CD4-positive, alpha-beta T cell (primary cell): ENCODE measurements at regions not wholly inside any gene's neighbourhood (a gene's known extent, or its start where the extent isn't known, plus 50 kb on each side); places are given as distances from the start of the nearest gene placed in this dataset.
A peak's percentile ranks its signal among the peaks of the same experiment; 100 is the strongest.

Experiments
- ATAC-seq: fragments of 200-7000 bp; cut with Tn5 transposase; one replicate; pipeline ENCODE4 v1.10.0; 2022; ENCODE audit warnings: mild to moderate bottlenecking; ENCODE audit not compliant: poor library complexity
- CTCF ChIA-PET: fragments of 350-600 bp; sonication (Branson Sonifier 250); formaldehyde crosslinking; loops from one replicate; lab custom pipeline; 2021; ENCODE audit warnings: antibody characterized with exemption, inconsistent platforms; lab: Charles Lee
- POLR2A ChIA-PET: fragments of 350-600 bp; sonication (Branson Sonifier 250); formaldehyde crosslinking; loops from one replicate; lab custom pipeline; 2021; ENCODE audit warnings: antibody characterized with exemption, inconsistent platforms; lab: Charles Lee
- DNase-seq, 14 experiments: peaks; one replicate each; pipeline ENCODE4 v3.0.0-alpha.2; 2013 to 2020; ENCODE audit warnings: mixed read lengths in 2 of 14
- H3K27ac ChIP-seq, 2 donors: one replicate each; pipeline versions ENCODE4 v1.5.1 to v1.7.0; 2013; ENCODE audit warnings: low read length in 2 of 2, low read depth in 1 of 2, mild to moderate bottlenecking in 1 of 2
- H3K27me3 ChIP-seq, 2 experiments: 1 replicate in 1 of 2; 2 replicates in 1 of 2; pipeline versions ENCODE4 v1.6.1 to v1.7.0; 2013; ENCODE audit warnings: low read length in 2 of 2, control low read depth in 1 of 2, mild to moderate bottlenecking in 1 of 2, moderate library complexity in 1 of 2; ENCODE audit not compliant: insufficient read depth in 2 of 2, control insufficient read depth in 1 of 2
- H3K36me3 ChIP-seq: one replicate; pipeline ENCODE4 v1.6.1; 2013; ENCODE audit warnings: low read length, control low read depth; ENCODE audit not compliant: insufficient read depth
- H3K4me1 ChIP-seq: one replicate; pipeline ENCODE4 v1.6.1; 2013; ENCODE audit warnings: low read length, control low read depth; ENCODE audit not compliant: insufficient read depth
- H3K4me3 ChIP-seq: one replicate; pipeline ENCODE4 v1.5.1; 2013; ENCODE audit warnings: mild to moderate bottlenecking, low read length, moderate library complexity
- H3K9me3 ChIP-seq, 2 experiments: 1 replicate in 1 of 2; 2 replicates in 1 of 2; pipeline versions ENCODE4 v1.6.1 to v1.7.0; 2013; ENCODE audit warnings: low read length in 2 of 2, mild to moderate bottlenecking in 2 of 2, control low read depth in 1 of 2, moderate library complexity in 1 of 2; ENCODE audit not compliant: control insufficient read depth in 1 of 2, insufficient read depth in 1 of 2
- H3K27ac Mint-ChIP-seq: one replicate; pipeline ENCODE4 v1.8.0; 2020; ENCODE audit warnings: mixed read lengths
- H3K27me3 Mint-ChIP-seq: one replicate; pipeline ENCODE4 v1.8.0; 2021; ENCODE audit warnings: mixed read lengths
- H3K36me3 Mint-ChIP-seq: one replicate; pipeline ENCODE4 v1.8.0; 2021; ENCODE audit warnings: low read depth, mixed read lengths
- H3K4me1 Mint-ChIP-seq: one replicate; pipeline ENCODE4 v1.8.0; 2021; ENCODE audit warnings: low read depth, mixed read lengths
- H3K4me3 Mint-ChIP-seq: one replicate; pipeline ENCODE4 v1.8.0; 2020; ENCODE audit warnings: mild to moderate bottlenecking, mixed read lengths
- H3K9me3 Mint-ChIP-seq: one replicate; pipeline ENCODE4 v1.8.0; 2020; ENCODE audit warnings: mixed read lengths
- CTCF ChIP-seq: fragments of 200-600 bp; IDR thresholded peaks from one replicate; pipeline ENCODE4 v1.8.0; 2022; ENCODE audit warnings: antibody characterized with exemption, mild to moderate bottlenecking
- intact Hi-C, 2 experiments: fragments of 100-400 bp; cut with DNase I in 1 of 2; cut with micrococcal nuclease in 1 of 2; formaldehyde crosslinking; loops; one replicate each; pipeline versions ENCODE4 v1.15.1 to v1.9.0; 2023 to 2025; cut with DNase I, micrococcal nuclease

DNA sequence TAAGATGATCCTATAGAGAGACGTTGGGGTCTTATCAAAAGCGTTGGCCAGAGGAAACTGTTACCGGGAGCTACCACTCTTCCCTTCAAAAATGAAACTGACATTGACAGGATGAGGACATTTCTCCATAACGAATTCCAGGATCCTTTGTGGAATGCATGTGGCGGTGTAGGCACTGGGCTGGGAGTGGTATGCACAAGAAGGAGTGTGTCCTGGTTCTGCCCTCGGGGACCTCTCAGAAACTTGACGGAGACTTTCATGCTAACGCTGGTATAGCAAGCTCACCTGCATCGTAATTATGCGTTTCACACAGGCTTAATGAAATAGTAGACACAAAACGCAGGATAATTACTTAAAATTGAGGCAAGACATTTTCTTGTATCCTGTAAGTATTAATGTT is 441.1 kb downstream of the FGF9 start:
- Histone ChIP-seq H3K27me3 (no peaks in the 10 kb centered on the region), H3K4me3 (no peak overlapping the region), H3K9me3 (no peaks in the 10 kb centered on the region), H3K36me3 (no peaks in the 10 kb centered on the region), H3K4me1 (peaks cover 19% of the 10 kb centered on the region), H3K27ac (no peak overlapping the region)
- H3K36me3 Mint-ChIP-seq: peaks cover 11% of the 10 kb centered on the region
- ChIA-PET CTCF (interaction anchor here (0.6 kb wide), 1 partner anchor 30 kb away, joined by 4 read pairs; no protein-coding TSS in a partner anchor), POLR2A (no interaction called here)
- no peak overlapping the region for H3K27ac Mint-ChIP-seq
- ATAC-seq (no peak), DNase-seq (no peak)
- no peaks in the 10 kb centered on the region for H3K27me3 Mint-ChIP-seq
- intact Hi-C loops: loop anchor here in 1 of 2 experiments (5.0 kb wide), 1 partner anchor 35 kb away; no protein-coding TSS in a partner anchor
- H3K4me1 Mint-ChIP-seq: peaks cover 59% of the 10 kb centered on the region
- no peak for TF ChIP-seq CTCF
- no peak overlapping the region for H3K4me3 Mint-ChIP-seq
- H3K9me3 Mint-ChIP-seq: peaks cover 2% of the 10 kb centered on the region

- H3K27me3 ChIP-seq: no peaks in the 10 kb centered on the region
- H3K4me3 Mint-ChIP-seq: no peak overlapping the region
- H3K36me3 Mint-ChIP-seq: peaks cover 11% of the 10 kb centered on the region
- H3K4me1 Mint-ChIP-seq: peaks cover 47% of the 10 kb centered on the region
- no peaks in the 10 kb centered on the region for H3K9me3 ChIP-seq
- no peaks in the 10 kb centered on the region for H3K36me3 ChIP-seq
- ChIA-PET POLR2A (no interaction called here), CTCF (interaction anchor here (0.8 kb wide), 1 partner anchor 10 kb away, joined by 3 read pairs; no protein-coding TSS in a partner anchor)
- H3K27me3 Mint-ChIP-seq: no peaks in the 10 kb centered on the region
- no peak overlapping the region for H3K27ac ChIP-seq
- intact Hi-C loops: loop anchor here in 1 of 2 experiments (5.0 kb wide), 1 partner anchor 36 kb away; no protein-coding TSS in a partner anchor
- H3K9me3 Mint-ChIP-seq: peaks cover 2% of the 10 kb centered on the region
- ATAC-seq: no peak
- peaks cover 12% of the 10 kb centered on the region for H3K4me1 ChIP-seq
- no peak for DNase-seq
- no peak overlapping the region for H3K27ac Mint-ChIP-seq
- no peak overlapping the region for H3K4me3 ChIP-seq
- TF ChIP-seq CTCF: no peak
These were observed 442.3 kb downstream of the FGF9 start for GRCh38 chr13:22112956-22113745.

- no peak for TF ChIP-seq CTCF
- ChIA-PET POLR2A (interaction anchor here (0.6 to 1.0 kb wide), 3 partner anchors 14 to 1663 kb away, joined by 3 read pairs; no protein-coding TSS in a partner anchor), CTCF (no interaction called here)
- ATAC-seq: peak; percentile 92
- Mint-ChIP-seq H3K4me3 (peak overlapping the region; percentile 52), H3K27me3 (no peaks in the 10 kb centered on the region), H3K4me1 (peaks cover 38% of the 10 kb centered on the region), H3K9me3 (peaks cover 2% of the 10 kb centered on the region), H3K27ac (peak overlapping the region; percentile 85), H3K36me3 (peaks cover 11% of the 10 kb centered on the region)
- DNase-seq: peak in 5 of 14 experiments; percentile 7 to 89 (median 84)
- Histone ChIP-seq H3K9me3 (no peaks in the 10 kb centered on the region), H3K27ac (peak overlapping the region in 1 of 2 donors; percentile 47), H3K27me3 (no peaks in the 10 kb centered on the region), H3K4me3 (no peak overlapping the region), H3K36me3 (no peaks in the 10 kb centered on the region), H3K4me1 (peaks cover 12% of the 10 kb centered on the region)
- intact Hi-C loops: loop anchor here in 1 of 2 experiments (1.0 to 5.0 kb wide), 2 partner anchors 37 to 52 kb away; no protein-coding TSS in a partner anchor
These were observed 443.9 kb downstream of the FGF9 start for GRCh38 chr13:22114630-22115311.
